ENCODE measurements at regions not wholly inside any gene's neighbourhood (a gene's known extent, or its start where the extent isn't known, plus 50 kb on each side); places are given as distances from the start of the nearest gene placed in this dataset.

- FAIRE-seq: no peak
- ChIA-PET CTCF (no interaction called here), POLR2A (no interaction called here)
- no peaks in the 10 kb centered on the region for H3K9me3 ChIP-seq
- no peak for TF ChIP-seq CBX2 (IDR thresholded peaks at IDR 0.05; ENCODE audit: borderline replicate concordance, low read depth)
- no peak for TF ChIP-seq HOXB13 (CRISPR knock-in tag; IDR thresholded peaks at IDR 0.05; ENCODE audit: low read depth)
- no peak for TF ChIP-seq REST (IDR thresholded peaks at IDR 0.05)
- TF ChIP-seq MYC (IDR thresholded peaks at IDR 0.05; ENCODE audit: borderline replicate concordance, low read length): no peak
- TF ChIP-seq E2F6 (IDR thresholded peaks at IDR 0.05; ENCODE audit: borderline replicate concordance, low read depth): no peak
- no peak for TF ChIP-seq RARB (CRISPR knock-in tag; IDR thresholded peaks at IDR 0.05)
- no peak for TF ChIP-seq ZSCAN20 (CRISPR knock-in tag; IDR thresholded peaks at IDR 0.05)
- no peak for TF ChIP-seq ZFP36 (IDR thresholded peaks at IDR 0.05; ENCODE audit: borderline replicate concordance, partially characterized antibody)
- TF ChIP-seq FOXS1 (CRISPR knock-in tag; IDR thresholded peaks at IDR 0.05): no peak
- TF ChIP-seq SREBF2 (IDR thresholded peaks at IDR 0.05): no peak
- TF ChIP-seq TP53 (CRISPR knock-in tag; IDR thresholded peaks at IDR 0.05): no peak
- no peak for TF ChIP-seq KDM5A (IDR thresholded peaks at IDR 0.05)
- TF ChIP-seq PBX3 (IDR thresholded peaks at IDR 0.05): no peak
- TF ChIP-seq EHMT2 (IDR thresholded peaks at IDR 0.05; ENCODE audit: low read depth): no peak
- TF ChIP-seq HES2 (IDR thresholded peaks at IDR 0.05): no peak
- TF ChIP-seq HOXB5 (CRISPR knock-in tag; IDR thresholded peaks at IDR 0.05): no peak
- no peak for TF ChIP-seq MAX (IDR thresholded peaks at IDR 0.05)
- no peak overlapping the region for H3K4me3 ChIP-seq
- peaks cover 3% of the 10 kb centered on the region; the same call in 1 of the 3 replicates for H3K4me1 ChIP-seq
- ATAC-seq: no peak
- no peak overlapping the region for H3K27ac ChIP-seq
- DNase-seq (ENCODE audit: low read depth in 1 of 2, low spot score in 1 of 2): no peak
- H3K4me2 ChIP-seq: no peak overlapping the region
- WGBS (ENCODE audit: missing lambda C conversion rate): 42% methylated on average over 3 of the region's 3 CpGs
These were observed 73.1 kb upstream of the GALNT2 start for GRCh38 chr1:229993894-229994293.

GRCh38 chr1:229999004-229999670 lies 67.9 kb upstream of the GALNT2 start:
- ChIA-PET POLR2A (no interaction called here), CTCF (no interaction called here)
- H3K4me3 ChIP-seq: no peak overlapping the region
- 58% methylated on average over 12 of the region's 12 CpGs for WGBS (ENCODE audit: missing lambda C conversion rate)
- H3K9me3 ChIP-seq: no peaks in the 10 kb centered on the region
- DNase-seq (ENCODE audit: low read depth in 1 of 2, low spot score in 1 of 2) (no peak), FAIRE-seq (no peak), ATAC-seq (no peak)
- no peak overlapping the region for H3K4me2 ChIP-seq
- no peak overlapping the region for H3K27ac ChIP-seq
- H3K4me1 ChIP-seq: 0 out of 3 replicates have a peak, but pooled peaks cover 4% of the 10 kb centered on the region
- TF ChIP-seq EP300 (IDR thresholded peaks at IDR 0.05) (no peak), NPAS2 (CRISPR knock-in tag; IDR thresholded peaks at IDR 0.05; ENCODE audit: borderline replicate concordance) (no peak), PHF8 (IDR thresholded peaks at IDR 0.05; ENCODE audit: borderline replicate concordance, low read depth) (no peak), REST (IDR thresholded peaks at IDR 0.05) (no peak), ATOH8 (CRISPR knock-in tag; IDR thresholded peaks at IDR 0.05; ENCODE audit: low read depth) (no peak), CHD2 (IDR thresholded peaks at IDR 0.05; ENCODE audit: low read length, partially characterized antibody) (no peak), KDM1A (IDR thresholded peaks at IDR 0.05; ENCODE audit: low read depth) (no peak), HDAC2 (IDR thresholded peaks at IDR 0.05) (no peak), KDM5A (IDR thresholded peaks at IDR 0.05) (no peak), NR3C1 (IDR thresholded peaks at IDR 0.05) (no peak), JUN (IDR thresholded peaks at IDR 0.05) (no peak), RAD21 (conservative IDR thresholded peaks at IDR 0.05 in 1 of 2, IDR thresholded peaks at IDR 0.05 in 1 of 2) (no peak), ESRRA (IDR thresholded peaks at IDR 0.05; ENCODE audit: borderline replicate concordance, low read length) (no peak)
